NCI-H146 treated with DMSO at 0.1 percent for 48 hours (cell line): ENCODE measurements at regions not wholly inside any gene's neighbourhood (a gene's known extent, or its start where the extent isn't known, plus 50 kb on each side); places are given as distances from the start of the nearest gene placed in this dataset.
"Not testable (repeated sequence)": the region's sequence is repeated elsewhere in the genome, so short reads cannot be mapped to it uniquely, and the experiment has no call there.

Experiments
- DNase-seq: peaks from one replicate; lab custom pipeline; 2025; ENCODE audit not compliant: unreplicated experiment; lab: John Stamatoyannopoulos, UW

GRCh38 chr20:52054123-52054522, 137.5 kb downstream of the ZFP64 start:
- no peak for DNase-seq

GRCh38 chr20:52049001-52049731, 142.4 kb downstream of the ZFP64 start:
- DNase-seq = no peak

GRCh38 chr20:52047811-52048764, 143.5 kb downstream of the ZFP64 start:
- peak; percentile 77 for DNase-seq

- no peak for DNase-seq
Observed at GRCh38 chr20:52041966-52042365, 149.6 kb downstream of the ZFP64 start.

- no peak for DNase-seq
Observed at GRCh38 chr20:52039790-52040189, 151.8 kb downstream of the ZFP64 start.

DNA sequence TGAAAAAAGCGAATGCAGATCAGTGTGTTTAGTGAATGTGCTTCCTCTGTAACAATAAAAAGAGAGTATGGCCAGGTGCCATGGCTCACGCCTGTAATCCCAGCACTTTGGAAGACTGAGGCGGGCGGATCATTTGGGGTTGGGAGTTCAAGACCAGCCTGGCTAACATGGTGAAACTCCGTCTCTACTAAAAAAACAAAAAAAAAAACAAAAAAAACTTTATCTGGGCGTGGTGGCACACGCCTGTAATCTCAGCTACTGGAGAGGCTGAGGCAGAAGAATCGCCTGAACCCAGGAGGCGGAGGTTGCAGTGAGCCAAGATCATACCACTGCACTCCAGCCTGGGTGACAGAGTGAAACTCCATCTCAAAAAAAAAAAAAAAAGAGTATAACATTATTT, 152.9 kb downstream of the ZFP64 start:
- DNase-seq = not testable (repeated sequence)

GRCh38 chr20:52037370-52037769, 154.2 kb downstream of the ZFP64 start:
- no peak for DNase-seq

DNA sequence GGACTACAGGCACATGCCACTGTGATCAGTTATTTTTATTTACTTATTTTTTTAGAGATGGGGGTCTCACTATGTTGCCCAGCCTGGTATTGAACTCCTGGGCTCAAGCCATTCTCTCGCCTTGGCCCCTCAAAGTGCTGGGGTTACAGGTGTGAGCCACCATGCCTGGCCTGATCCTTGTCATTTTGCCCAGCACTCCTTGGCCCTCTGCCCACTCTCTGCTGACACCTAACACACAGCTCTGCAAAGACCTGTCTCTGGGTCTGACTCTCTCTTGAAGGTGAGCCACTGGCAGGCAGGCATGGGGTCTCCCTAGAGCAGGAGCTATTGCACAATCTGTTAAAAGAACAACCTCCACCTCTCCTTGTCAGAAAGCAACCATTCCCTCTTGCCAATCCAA, 155.6 kb downstream of the ZFP64 start:
- no peak for DNase-seq

GRCh38 chr20:52035498-52035897, 156.1 kb downstream of the ZFP64 start:
- no peak for DNase-seq

- DNase-seq = no peak
Observed at GRCh38 chr20:52034581-52034980, 157.0 kb downstream of the ZFP64 start.

GRCh38 chr20:52033313-52033712, 158.3 kb downstream of the ZFP64 start:
- DNase-seq = no peak

- not testable (repeated sequence) for DNase-seq
Observed at GRCh38 chr20:52032304-52032683, 159.3 kb downstream of the ZFP64 start.

DNA sequence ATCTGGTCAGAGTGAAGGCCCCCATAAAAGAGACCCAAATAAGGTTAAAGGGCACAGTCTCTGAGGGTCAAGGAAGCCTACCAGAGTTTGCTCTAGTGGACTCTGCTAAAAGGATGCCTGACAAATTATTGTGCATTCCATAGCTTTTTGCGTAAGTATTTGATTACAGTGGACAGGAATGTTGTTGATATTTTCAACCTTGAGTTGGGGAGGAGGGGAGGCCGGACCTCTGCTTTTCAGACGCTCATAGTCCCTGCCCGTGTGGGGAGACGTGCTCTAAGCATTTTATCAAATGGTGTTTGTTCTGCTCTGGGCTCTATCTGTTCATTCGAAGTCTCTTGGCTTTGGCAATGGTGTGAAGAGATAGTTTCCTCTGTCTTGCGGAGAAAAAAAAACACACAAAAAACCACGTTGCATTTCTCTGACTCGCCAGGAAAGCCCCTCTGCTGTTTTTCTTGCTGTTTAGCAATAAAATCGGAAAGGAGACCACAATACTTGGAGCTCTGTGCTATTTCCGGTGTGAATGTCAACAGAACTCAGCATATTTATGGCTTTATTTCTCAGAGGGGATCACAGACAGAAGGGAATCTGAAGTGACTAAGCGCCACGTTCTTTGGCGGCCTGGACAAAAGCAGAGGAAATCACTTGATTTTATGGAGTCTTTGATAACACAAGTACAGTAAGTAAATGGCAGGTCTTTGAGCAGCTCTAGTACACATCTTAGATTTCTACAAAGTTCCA, 159.8 kb downstream of the ZFP64 start:
- no peak for DNase-seq

- DNase-seq = no peak
Observed at GRCh38 chr20:52031206-52031562, 160.4 kb downstream of the ZFP64 start.

GRCh38 chr20:52029129-52029528, 162.4 kb downstream of the ZFP64 start:
- DNase-seq = not testable (repeated sequence)

- no peak for DNase-seq
Observed at GRCh38 chr20:52025938-52026337, 165.6 kb downstream of the ZFP64 start.

- DNase-seq = no peak
Observed at GRCh38 chr20:52019313-52019712, 172.3 kb downstream of the ZFP64 start.

- DNase-seq = no peak
Observed at GRCh38 chr20:52017669-52018317, 173.8 kb downstream of the ZFP64 start.

- DNase-seq = no peak
Observed at GRCh38 chr20:52016022-52016421, 175.6 kb downstream of the ZFP64 start.

GRCh38 chr20:52015155-52015554, 176.4 kb downstream of the ZFP64 start:
- no peak for DNase-seq

DNA sequence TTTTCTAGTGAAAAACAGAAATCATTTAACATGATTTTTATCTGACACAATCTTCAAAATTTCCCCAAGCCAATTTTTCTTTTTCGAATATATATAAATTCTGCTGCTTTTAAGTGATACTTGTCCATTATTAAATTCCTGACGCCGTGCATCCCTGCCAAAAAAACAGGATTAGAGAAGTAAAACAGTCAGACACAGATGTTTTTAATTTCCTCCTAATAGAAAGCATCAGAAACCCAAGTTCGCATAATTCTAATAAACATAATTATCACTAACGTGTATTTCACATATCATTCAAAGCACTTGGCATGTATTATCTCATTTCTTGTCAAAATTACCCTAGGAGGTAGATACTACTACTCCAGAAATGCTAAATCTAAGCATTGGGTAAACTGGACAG, 179.5 kb downstream of the ZFP64 start:
- no peak for DNase-seq
